ENCODE measurements at regions not wholly inside any gene's neighbourhood (a gene's known extent, or its start where the extent isn't known, plus 50 kb on each side); places are given as distances from the start of the nearest gene placed in this dataset.
"Not testable (repeated sequence)": the region's sequence is repeated elsewhere in the genome, so short reads cannot be mapped to it uniquely, and the experiment has no call there.

GRCh38 chr1:228846952-228847351 is 111.7 kb downstream of the RHOU start:
- no peak for DNase-seq (ENCODE audit: extremely low spot score, unreplicated experiment)
- no peaks in the 10 kb centered on the region for H3K36me3 Mint-ChIP-seq (ENCODE audit: unreplicated experiment)
- no peaks in the 10 kb centered on the region for H3K27me3 Mint-ChIP-seq (ENCODE audit: unreplicated experiment)
- H3K4me3 Mint-ChIP-seq (ENCODE audit: unreplicated experiment), result no peak overlapping the region
- H3K4me1 Mint-ChIP-seq (ENCODE audit: unreplicated experiment), result peaks cover 5% of the 10 kb centered on the region
- peaks cover 4% of the 10 kb centered on the region for H3K9me3 Mint-ChIP-seq (ENCODE audit: unreplicated experiment)
- no peak for TF ChIP-seq CTCF (IDR thresholded peaks at IDR 0.05)
- no peak overlapping the region for H3K27ac Mint-ChIP-seq (ENCODE audit: unreplicated experiment)

- not testable (repeated sequence) for H3K36me3 Mint-ChIP-seq (ENCODE audit: unreplicated experiment); DNase-seq (ENCODE audit: extremely low spot score, unreplicated experiment); H3K4me3 Mint-ChIP-seq (ENCODE audit: unreplicated experiment); H3K4me1 Mint-ChIP-seq (ENCODE audit: unreplicated experiment); H3K27me3 Mint-ChIP-seq (ENCODE audit: unreplicated experiment); H3K27ac Mint-ChIP-seq (ENCODE audit: unreplicated experiment); H3K9me3 Mint-ChIP-seq (ENCODE audit: unreplicated experiment)
These were observed 112.2 kb downstream of the RHOU start for GRCh38 chr1:228847451-228847850.

- Mint-ChIP-seq H3K27ac (ENCODE audit: unreplicated experiment) (no peak overlapping the region), H3K4me3 (ENCODE audit: unreplicated experiment) (no peak overlapping the region), H3K9me3 (ENCODE audit: unreplicated experiment) (no peaks in the 10 kb centered on the region), H3K4me1 (ENCODE audit: unreplicated experiment) (no peaks in the 10 kb centered on the region), H3K27me3 (ENCODE audit: unreplicated experiment) (no peaks in the 10 kb centered on the region), H3K36me3 (ENCODE audit: unreplicated experiment) (no peaks in the 10 kb centered on the region)
- no peak for DNase-seq (ENCODE audit: extremely low spot score, unreplicated experiment)
- no peak for TF ChIP-seq CTCF (IDR thresholded peaks at IDR 0.05)
These were observed 113.1 kb downstream of the RHOU start for GRCh38 chr1:228848406-228848805.

GRCh38 chr1:228849011-228849541 is 113.8 kb downstream of the RHOU start:
- Mint-ChIP-seq H3K27ac (ENCODE audit: unreplicated experiment) (no peak overlapping the region), H3K4me3 (ENCODE audit: unreplicated experiment) (no peak overlapping the region), H3K4me1 (ENCODE audit: unreplicated experiment) (no peaks in the 10 kb centered on the region), H3K27me3 (ENCODE audit: unreplicated experiment) (no peaks in the 10 kb centered on the region), H3K36me3 (ENCODE audit: unreplicated experiment) (no peaks in the 10 kb centered on the region), H3K9me3 (ENCODE audit: unreplicated experiment) (no peaks in the 10 kb centered on the region)
- TF ChIP-seq CTCF (IDR thresholded peaks at IDR 0.05), result no peak
- peak; percentile 54 for DNase-seq (ENCODE audit: extremely low spot score, unreplicated experiment)

- H3K27ac Mint-ChIP-seq (ENCODE audit: unreplicated experiment), result no peak overlapping the region
- DNase-seq (ENCODE audit: extremely low spot score, unreplicated experiment), result peak; percentile 46
- no peaks in the 10 kb centered on the region for H3K36me3 Mint-ChIP-seq (ENCODE audit: unreplicated experiment)
- H3K4me1 Mint-ChIP-seq (ENCODE audit: unreplicated experiment), result no peaks in the 10 kb centered on the region
- H3K4me3 Mint-ChIP-seq (ENCODE audit: unreplicated experiment), result no peak overlapping the region
- H3K9me3 Mint-ChIP-seq (ENCODE audit: unreplicated experiment), result peaks cover 2% of the 10 kb centered on the region
- no peak for TF ChIP-seq CTCF (IDR thresholded peaks at IDR 0.05)
- no peaks in the 10 kb centered on the region for H3K27me3 Mint-ChIP-seq (ENCODE audit: unreplicated experiment)
These were observed 115.1 kb downstream of the RHOU start for GRCh38 chr1:228850141-228851100.

Measured in osteocyte (in vitro differentiated cells).